Osteoblast (primary cell): ENCODE measurements at regions not wholly inside any gene's neighbourhood (a gene's known extent, or its start where the extent isn't known, plus 50 kb on each side); places are given as distances from the start of the nearest gene placed in this dataset.

ENCODE experiments used
- DNase-seq: peaks from one replicate; pipeline ENCODE4 v3.0.0; 2011; ENCODE audit warnings: low spot score, mixed read lengths; ENCODE audit not compliant: insufficient read length; ENCODE audit errors: missing footprints
- H2AFZ ChIP-seq: 2 replicates; pipeline ENCODE4 v1.6.0; 2011; ENCODE audit warnings: mild to moderate bottlenecking, low read length
- H3K27ac ChIP-seq: 2 replicates; pipeline ENCODE4 v1.5.1; 2011; ENCODE audit warnings: mild to moderate bottlenecking, low read depth, low read length, moderate library complexity
- H3K27me3 ChIP-seq: 2 replicates; pipeline ENCODE4 v1.6.0; 2012; ENCODE audit warnings: mild to moderate bottlenecking, control low read depth, inconsistent platforms, low read length, moderate library complexity; ENCODE audit not compliant: insufficient read depth
- H3K36me3 ChIP-seq: 2 replicates; pipeline ENCODE4 v1.5.1; 2011; ENCODE audit warnings: mild to moderate bottlenecking, low read length, control low read depth, moderate library complexity; ENCODE audit not compliant: insufficient read depth
- H3K4me1 ChIP-seq: 2 replicates; pipeline ENCODE4 v1.5.1; 2011; ENCODE audit warnings: mild to moderate bottlenecking, low read length, control low read depth, moderate library complexity; ENCODE audit not compliant: insufficient read depth
- H3K4me2 ChIP-seq: 2 replicates; pipeline ENCODE4 v1.6.0; 2011; ENCODE audit warnings: mild to moderate bottlenecking, low read length; ENCODE audit not compliant: insufficient read depth
- H3K4me3 ChIP-seq: fragments of 200-600 bp; sonication (generic); 3 replicates; pipeline ENCODE4 v1.5.1; 2012; ENCODE audit warnings: mild to moderate bottlenecking, low read length, inconsistent platforms; ENCODE audit not compliant: insufficient read depth
- H3K79me2 ChIP-seq: 2 replicates; pipeline ENCODE4 v1.6.0; 2012; ENCODE audit warnings: mild to moderate bottlenecking, low read length, control low read depth, inconsistent platforms; ENCODE audit not compliant: insufficient read depth
- H3K9me3 ChIP-seq: 2 replicates; pipeline ENCODE4 v1.5.1; 2011; ENCODE audit warnings: low read depth, low read length, control low read depth
- H4K20me1 ChIP-seq: 2 replicates; pipeline ENCODE4 v1.6.0; 2012; ENCODE audit warnings: mild to moderate bottlenecking, low read length, control low read depth; ENCODE audit not compliant: insufficient read depth
- TF ChIP-seq, protein P1 (sequence below): IDR thresholded peaks from 2 replicates; pipeline ENCODE4 v1.5.1; 2011; ENCODE audit warnings: mild to moderate bottlenecking, low read depth, low read length, moderate library complexity; ENCODE audit errors: extremely low read depth

DNA sequence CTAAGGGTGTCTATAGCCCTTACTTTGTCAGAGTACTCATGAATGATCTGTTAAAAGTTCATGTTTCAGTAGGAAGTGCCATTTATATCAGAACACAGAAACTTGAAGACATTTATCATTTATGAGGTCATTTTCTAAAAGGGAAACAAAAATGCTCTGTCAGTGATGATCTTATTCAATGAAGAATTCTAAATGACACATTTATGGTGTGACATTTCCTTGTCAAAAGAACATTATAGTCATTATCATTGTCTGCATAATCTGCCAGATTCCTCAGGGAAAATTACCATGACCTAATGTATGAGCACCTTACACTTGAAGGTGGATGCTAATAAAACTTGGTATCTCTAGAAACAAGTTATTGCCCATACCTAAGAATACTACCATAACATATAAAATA lies 853.8 kb upstream of the SLITRK6 start:
- H3K4me2 ChIP-seq: no peak overlapping the region
- no peak overlapping the region for H3K27ac ChIP-seq
- no peaks in the 10 kb centered on the region for H3K9me3 ChIP-seq
- TF ChIP-seq, protein P1, sequence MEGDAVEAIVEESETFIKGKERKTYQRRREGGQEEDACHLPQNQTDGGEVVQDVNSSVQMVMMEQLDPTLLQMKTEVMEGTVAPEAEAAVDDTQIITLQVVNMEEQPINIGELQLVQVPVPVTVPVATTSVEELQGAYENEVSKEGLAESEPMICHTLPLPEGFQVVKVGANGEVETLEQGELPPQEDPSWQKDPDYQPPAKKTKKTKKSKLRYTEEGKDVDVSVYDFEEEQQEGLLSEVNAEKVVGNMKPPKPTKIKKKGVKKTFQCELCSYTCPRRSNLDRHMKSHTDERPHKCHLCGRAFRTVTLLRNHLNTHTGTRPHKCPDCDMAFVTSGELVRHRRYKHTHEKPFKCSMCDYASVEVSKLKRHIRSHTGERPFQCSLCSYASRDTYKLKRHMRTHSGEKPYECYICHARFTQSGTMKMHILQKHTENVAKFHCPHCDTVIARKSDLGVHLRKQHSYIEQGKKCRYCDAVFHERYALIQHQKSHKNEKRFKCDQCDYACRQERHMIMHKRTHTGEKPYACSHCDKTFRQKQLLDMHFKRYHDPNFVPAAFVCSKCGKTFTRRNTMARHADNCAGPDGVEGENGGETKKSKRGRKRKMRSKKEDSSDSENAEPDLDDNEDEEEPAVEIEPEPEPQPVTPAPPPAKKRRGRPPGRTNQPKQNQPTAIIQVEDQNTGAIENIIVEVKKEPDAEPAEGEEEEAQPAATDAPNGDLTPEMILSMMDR: no peak
- no peak overlapping the region for H3K4me3 ChIP-seq
- no peaks in the 10 kb centered on the region for H4K20me1 ChIP-seq
- H2AFZ ChIP-seq: no peak overlapping the region
- no peaks in the 10 kb centered on the region for H3K36me3 ChIP-seq
- no peaks in the 10 kb centered on the region for H3K27me3 ChIP-seq
- H3K79me2 ChIP-seq: no peaks in the 10 kb centered on the region
- no peak for DNase-seq
- no peaks in the 10 kb centered on the region for H3K4me1 ChIP-seq

DNA sequence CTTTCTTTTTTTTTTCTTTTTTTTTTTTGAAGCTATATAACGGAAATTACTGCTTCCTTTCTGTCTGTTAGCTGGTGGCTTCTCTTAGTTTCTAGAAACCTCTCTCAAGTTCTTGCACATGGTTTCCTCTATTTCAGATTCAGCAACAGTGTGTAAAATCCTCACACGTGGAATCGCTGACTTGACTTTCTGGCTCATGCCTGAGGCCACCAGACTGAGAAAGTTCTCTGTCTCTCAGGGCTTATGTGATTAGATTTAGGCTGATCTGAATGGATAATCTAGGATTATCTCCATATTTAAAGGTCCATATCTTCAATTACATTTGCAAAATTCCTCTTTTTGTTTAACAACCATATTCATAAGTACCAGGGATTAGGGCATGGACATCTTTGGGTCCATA lies 856.3 kb upstream of the SLITRK6 start:
- H3K27me3 ChIP-seq: no peaks in the 10 kb centered on the region
- H3K79me2 ChIP-seq: no peaks in the 10 kb centered on the region
- peak; percentile 4 for DNase-seq
- H3K4me1 ChIP-seq: no peaks in the 10 kb centered on the region
- H3K36me3 ChIP-seq: no peaks in the 10 kb centered on the region
- H3K27ac ChIP-seq: no peak overlapping the region
- H2AFZ ChIP-seq: no peak overlapping the region
- H3K9me3 ChIP-seq: no peaks in the 10 kb centered on the region
- no peaks in the 10 kb centered on the region for H4K20me1 ChIP-seq
- H3K4me3 ChIP-seq: no peak overlapping the region
- H3K4me2 ChIP-seq: no peak overlapping the region
- TF ChIP-seq, protein P1: no peak

DNA sequence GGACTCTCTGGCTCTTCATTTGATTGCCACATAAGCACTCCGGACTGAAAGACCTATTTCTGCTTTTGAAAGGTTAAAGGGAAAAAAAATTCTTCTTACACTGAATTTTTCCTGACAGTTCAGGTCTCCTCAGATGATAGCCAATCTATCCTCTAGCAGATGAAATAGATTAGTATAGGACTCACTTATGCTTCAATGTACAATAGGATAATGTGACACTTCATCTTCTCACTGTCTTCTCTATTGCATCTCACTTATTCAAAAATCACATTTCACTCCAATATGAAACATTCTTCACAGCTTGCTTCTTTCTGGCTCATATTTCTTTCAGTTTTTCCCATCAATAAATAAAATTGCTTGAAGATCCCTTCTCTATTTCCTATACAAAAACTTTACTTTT lies 860.9 kb upstream of the SLITRK6 start:
- TF ChIP-seq, protein P1: no peak
- Histone ChIP-seq H4K20me1 (no peaks in the 10 kb centered on the region), H3K4me3 (no peak overlapping the region), H3K9me3 (no peaks in the 10 kb centered on the region), H3K79me2 (no peaks in the 10 kb centered on the region), H3K4me1 (no peaks in the 10 kb centered on the region), H3K4me2 (no peak overlapping the region), H3K36me3 (no peaks in the 10 kb centered on the region), H3K27ac (no peak overlapping the region), H3K27me3 (no peaks in the 10 kb centered on the region), H2AFZ (no peak overlapping the region)
- no peak for DNase-seq

DNA sequence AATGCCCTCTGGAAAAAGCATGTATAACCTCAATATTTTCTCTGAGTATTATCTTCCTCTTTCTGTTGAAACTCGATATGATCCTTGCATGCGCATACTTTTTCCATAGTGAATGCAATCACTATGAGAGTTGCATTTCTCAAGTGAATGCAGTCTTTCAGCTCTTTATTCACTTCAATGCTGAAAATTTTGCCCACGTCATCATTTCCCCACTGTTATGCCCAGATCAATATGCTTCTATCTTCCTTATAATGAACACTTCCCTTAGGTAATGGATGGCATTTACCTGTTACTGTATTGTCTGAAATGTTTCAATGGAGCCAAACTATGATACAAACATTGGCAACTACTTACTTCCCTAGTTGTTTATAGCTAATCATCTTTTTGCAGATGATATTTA lies 866.6 kb upstream of the SLITRK6 start:
- H2AFZ ChIP-seq: no peak overlapping the region
- H3K27me3 ChIP-seq: no peaks in the 10 kb centered on the region
- no peaks in the 10 kb centered on the region for H3K4me1 ChIP-seq
- H3K4me3 ChIP-seq: no peak overlapping the region
- H3K27ac ChIP-seq: no peak overlapping the region
- H3K9me3 ChIP-seq: no peaks in the 10 kb centered on the region
- H3K36me3 ChIP-seq: no peaks in the 10 kb centered on the region
- TF ChIP-seq, protein P1: no peak
- no peaks in the 10 kb centered on the region for H3K79me2 ChIP-seq
- DNase-seq: no peak
- H3K4me2 ChIP-seq: no peak overlapping the region
- no peaks in the 10 kb centered on the region for H4K20me1 ChIP-seq
